Fibroblast of lung (primary cell): ENCODE measurements at regions not wholly inside any gene's neighbourhood (a gene's known extent, or its start where the extent isn't known, plus 50 kb on each side); places are given as distances from the start of the nearest gene placed in this dataset.

Experiments used
- EZH2 ChIP-seq: IDR thresholded peaks from 2 replicates; pipeline ENCODE4 v1.5.1; 2012; ENCODE audit warnings: low read length, control low read depth, mild to moderate bottlenecking; ENCODE audit errors: missing control alignments
- TF ChIP-seq, protein P1 (sequence below), 2 donors: IDR thresholded peaks in 1 of 2; conservative IDR thresholded peaks in 1 of 2; 1 replicate in 1 of 2; 2 replicates in 1 of 2; pipeline ENCODE4 v1.5.1; 2011 to 2012; ENCODE audit warnings: low read length in 2 of 2, control low read depth in 1 of 2, inconsistent platforms in 1 of 2, low read depth in 1 of 2, mild to moderate bottlenecking in 1 of 2

DNA sequence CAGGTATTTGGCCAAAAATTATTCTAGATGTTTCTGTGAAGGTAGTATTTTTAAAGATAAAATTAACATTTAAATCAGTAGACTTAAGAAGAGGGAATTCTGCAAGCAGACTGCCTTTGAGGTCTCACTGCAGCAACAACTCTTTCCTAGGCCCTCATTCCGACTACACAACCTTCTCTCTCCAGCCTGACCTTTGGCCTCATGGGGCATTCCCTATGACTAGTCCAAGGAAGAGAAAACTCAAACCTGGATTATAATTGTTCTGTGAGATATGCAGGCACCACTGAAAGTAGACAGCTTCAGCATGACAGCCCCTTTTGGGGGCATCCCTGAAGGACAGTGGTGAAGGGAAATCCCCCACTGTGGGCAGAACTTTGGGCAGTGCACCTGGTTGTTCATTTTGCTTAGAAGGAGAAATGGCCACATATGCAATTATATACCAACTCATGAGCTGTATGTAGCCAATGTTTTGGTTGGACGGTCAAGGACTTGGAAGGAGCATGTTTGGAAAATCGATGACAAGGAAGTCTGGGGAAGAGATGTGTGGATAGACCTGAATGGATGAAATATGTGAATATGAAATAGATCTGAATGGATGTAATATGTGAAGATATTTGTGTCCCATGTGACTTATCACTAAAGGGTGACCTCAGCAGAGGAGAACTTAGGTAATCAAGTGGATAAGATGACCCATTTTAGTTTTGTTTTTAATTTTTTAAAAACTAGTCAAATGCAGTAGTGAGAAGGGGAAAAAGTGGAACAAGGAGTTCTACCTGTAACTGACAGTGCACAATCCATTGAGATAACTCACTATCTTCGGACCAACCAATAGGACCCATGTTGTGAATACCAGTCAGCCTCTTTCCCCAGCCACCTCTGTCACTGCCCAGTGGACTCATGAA, 233.3 kb upstream of the FOXN3 start:
- TF ChIP-seq, protein P1, sequence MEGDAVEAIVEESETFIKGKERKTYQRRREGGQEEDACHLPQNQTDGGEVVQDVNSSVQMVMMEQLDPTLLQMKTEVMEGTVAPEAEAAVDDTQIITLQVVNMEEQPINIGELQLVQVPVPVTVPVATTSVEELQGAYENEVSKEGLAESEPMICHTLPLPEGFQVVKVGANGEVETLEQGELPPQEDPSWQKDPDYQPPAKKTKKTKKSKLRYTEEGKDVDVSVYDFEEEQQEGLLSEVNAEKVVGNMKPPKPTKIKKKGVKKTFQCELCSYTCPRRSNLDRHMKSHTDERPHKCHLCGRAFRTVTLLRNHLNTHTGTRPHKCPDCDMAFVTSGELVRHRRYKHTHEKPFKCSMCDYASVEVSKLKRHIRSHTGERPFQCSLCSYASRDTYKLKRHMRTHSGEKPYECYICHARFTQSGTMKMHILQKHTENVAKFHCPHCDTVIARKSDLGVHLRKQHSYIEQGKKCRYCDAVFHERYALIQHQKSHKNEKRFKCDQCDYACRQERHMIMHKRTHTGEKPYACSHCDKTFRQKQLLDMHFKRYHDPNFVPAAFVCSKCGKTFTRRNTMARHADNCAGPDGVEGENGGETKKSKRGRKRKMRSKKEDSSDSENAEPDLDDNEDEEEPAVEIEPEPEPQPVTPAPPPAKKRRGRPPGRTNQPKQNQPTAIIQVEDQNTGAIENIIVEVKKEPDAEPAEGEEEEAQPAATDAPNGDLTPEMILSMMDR (conservative IDR thresholded peaks at IDR 0.05 in 1 of 2, IDR thresholded peaks at IDR 0.05 in 1 of 2; ENCODE audit: low read depth in 1 of 2, low read length in 2 of 2), result no peak
- TF ChIP-seq EZH2, result no peak
